ENCODE measurements at regions not wholly inside any gene's neighbourhood (a gene's known extent, or its start where the extent isn't known, plus 50 kb on each side); places are given as distances from the start of the nearest gene placed in this dataset.

- no peak for DNase-seq (ENCODE audit: low spot score)
- CTCF ChIA-PET: no interaction called here
- no peak overlapping the region for H3K4me3 Mint-ChIP-seq
These were observed 110.5 kb upstream of the PTPRG start for GRCh38 chr3:61450866-61451265.

More at GRCh38 chr3:61450866-61451265, 110.5 kb upstream of the PTPRG start:
- Mint-ChIP-seq H3K4me1 (no peaks in the 10 kb centered on the region), H3K36me3 (no peaks in the 10 kb centered on the region), H3K27me3 (ENCODE audit: low read depth) (no peaks in the 10 kb centered on the region), H3K27ac (no peak overlapping the region), H3K9me3 (no peaks in the 10 kb centered on the region)
- ATAC-seq: no peak
- POLR2A ChIA-PET: no interaction called here
- TF ChIP-seq NR3C1 (CRISPR knock-in tag; conservative IDR thresholded peaks at IDR 0.05; ENCODE audit: low read depth) (no peak), CBFB (CRISPR knock-in tag; IDR thresholded peaks at IDR 0.05; ENCODE audit: low read depth) (no peak), ERG (CRISPR knock-in tag; IDR thresholded peaks at IDR 0.05) (no peak), SMAD3 (CRISPR knock-in tag; IDR thresholded peaks at IDR 0.05; ENCODE audit: borderline replicate concordance) (no peak), GTF2I (CRISPR knock-in tag; conservative IDR thresholded peaks at IDR 0.05) (no peak), ZNF671 (CRISPR knock-in tag; IDR thresholded peaks at IDR 0.05) (no peak), ZNF396 (CRISPR knock-in tag; IDR thresholded peaks at IDR 0.05; ENCODE audit: borderline replicate concordance) (no peak), MAX (CRISPR knock-in tag; IDR thresholded peaks at IDR 0.05) (no peak), KAT7 (CRISPR knock-in tag; IDR thresholded peaks at IDR 0.05; ENCODE audit: borderline replicate concordance) (no peak), TEAD4 (CRISPR knock-in tag; IDR thresholded peaks at IDR 0.05) (no peak), NFATC4 (CRISPR knock-in tag; IDR thresholded peaks at IDR 0.05) (no peak), ZNF425 (CRISPR knock-in tag; conservative IDR thresholded peaks at IDR 0.05) (no peak), HMGXB4 (CRISPR knock-in tag; IDR thresholded peaks at IDR 0.05) (no peak), ZNF423 (CRISPR knock-in tag; IDR thresholded peaks at IDR 0.05) (no peak), ELF4 (CRISPR knock-in tag; IDR thresholded peaks at IDR 0.05; ENCODE audit: low read depth) (no peak), ZNF532 (CRISPR knock-in tag; IDR thresholded peaks at IDR 0.05; ENCODE audit: borderline replicate concordance) (no peak), ESRRA (CRISPR knock-in tag; IDR thresholded peaks at IDR 0.05; ENCODE audit: borderline replicate concordance) (no peak), AFF4 (CRISPR knock-in tag; IDR thresholded peaks at IDR 0.05; ENCODE audit: borderline replicate concordance) (no peak), ZNF512 (CRISPR knock-in tag; IDR thresholded peaks at IDR 0.05; ENCODE audit: borderline replicate concordance) (no peak), FOXK1 (CRISPR knock-in tag; IDR thresholded peaks at IDR 0.05) (no peak)
